GM19238 (cell line): ENCODE measurements at regions not wholly inside any gene's neighbourhood (a gene's known extent, or its start where the extent isn't known, plus 50 kb on each side); places are given as distances from the start of the nearest gene placed in this dataset.
"Not testable (repeated sequence)": the region's sequence is repeated elsewhere in the genome, so short reads cannot be mapped to it uniquely, and the experiment has no call there.

Source experiments
- DNase-seq: peaks from one replicate; pipeline ENCODE4 v3.0.0; 2011; ENCODE audit warnings: low spot score; ENCODE audit not compliant: insufficient read length

GRCh38 chr2:22932288-22932687, 452.7 kb upstream of the KLHL29 start:
- DNase-seq: no peak

GRCh38 chr2:22934747-22935146, 450.2 kb upstream of the KLHL29 start:
- DNase-seq: no peak

GRCh38 chr2:22942441-22942840, 442.5 kb upstream of the KLHL29 start:
- no peak for DNase-seq

GRCh38 chr2:22944143-22944542, 440.8 kb upstream of the KLHL29 start:
- no peak for DNase-seq

GRCh38 chr2:22946553-22946952, 438.4 kb upstream of the KLHL29 start:
- no peak for DNase-seq

GRCh38 chr2:22947741-22948140, 437.2 kb upstream of the KLHL29 start:
- no peak for DNase-seq

- no peak for DNase-seq
Observed at GRCh38 chr2:22950431-22950830, 434.5 kb upstream of the KLHL29 start.

- no peak for DNase-seq
Observed at GRCh38 chr2:22952656-22953225, 432.2 kb upstream of the KLHL29 start.

GRCh38 chr2:22957446-22957845, 427.5 kb upstream of the KLHL29 start:
- DNase-seq: no peak

GRCh38 chr2:22958308-22958707, 426.7 kb upstream of the KLHL29 start:
- no peak for DNase-seq

GRCh38 chr2:22967756-22968155, 417.2 kb upstream of the KLHL29 start:
- DNase-seq: no peak

- DNase-seq: no peak
Observed at GRCh38 chr2:22970284-22970975, 414.5 kb upstream of the KLHL29 start.

- no peak for DNase-seq
Observed at GRCh38 chr2:22970991-22971390, 414.0 kb upstream of the KLHL29 start.

GRCh38 chr2:22981785-22982184, 403.2 kb upstream of the KLHL29 start:
- no peak for DNase-seq

GRCh38 chr2:22984152-22984551, 400.8 kb upstream of the KLHL29 start:
- DNase-seq: not testable (repeated sequence)

GRCh38 chr2:22990246-22990645, 394.7 kb upstream of the KLHL29 start:
- DNase-seq: no peak

- no peak for DNase-seq
Observed at GRCh38 chr2:22991844-22992243, 393.1 kb upstream of the KLHL29 start.

- no peak for DNase-seq
Observed at GRCh38 chr2:22992441-22992840, 392.5 kb upstream of the KLHL29 start.

- no peak for DNase-seq
Observed at GRCh38 chr2:22993250-22993649, 391.7 kb upstream of the KLHL29 start.

- DNase-seq: no peak
Observed at GRCh38 chr2:22995576-22995975, 389.4 kb upstream of the KLHL29 start.

GRCh38 chr2:22996911-22997310, 388.1 kb upstream of the KLHL29 start:
- DNase-seq: no peak

GRCh38 chr2:22998359-22998758, 386.6 kb upstream of the KLHL29 start:
- DNase-seq: no peak

- DNase-seq: no peak
Observed at GRCh38 chr2:22999951-23000350, 385.0 kb upstream of the KLHL29 start.
